Breast epithelium (tissue), 3 donors: ENCODE measurements at regions not wholly inside any gene's neighbourhood (a gene's known extent, or its start where the extent isn't known, plus 50 kb on each side); places are given as distances from the start of the nearest gene placed in this dataset.

ENCODE experiments used
- CTCF ChIP-seq, 3 donors: fragments of 450-650 bp; IDR thresholded peaks; one replicate each; pipeline ENCODE4 v1.5.1; 2016 to 2017; ENCODE audit warnings: antibody characterized with exemption in 3 of 3, mild to moderate bottlenecking in 3 of 3, moderate library complexity in 3 of 3
- POLR2AphosphoS5 ChIP-seq, 3 donors: sonication (generic); formaldehyde crosslinking; IDR thresholded peaks; one replicate each; pipeline ENCODE4 v1.6.1; 2017; ENCODE audit warnings: antibody characterized with exemption in 3 of 3

- TF ChIP-seq CTCF (IDR thresholded peaks at IDR 0.05): no peak
- TF ChIP-seq POLR2AphosphoS5 (IDR thresholded peaks at IDR 0.05): no peak
Measured at GRCh38 chr4:159413306-159413943, 310.5 kb downstream of the RAPGEF2 start.
